PC-3 (cell line): ENCODE measurements at regions not wholly inside any gene's neighbourhood (a gene's known extent, or its start where the extent isn't known, plus 50 kb on each side); places are given as distances from the start of the nearest gene placed in this dataset.
A peak's percentile ranks its signal among the peaks of the same experiment; 100 is the strongest.

Source experiments
- ATAC-seq: fragments of 200-7000 bp; cut with Tn5 transposase; 2 replicates; pipeline ENCODE4 v1.9.1; 2020; ENCODE audit warnings: mild to moderate bottlenecking, moderate library complexity
- BruUV-seq: library from RNA; stranded (reverse); fragments of 400-500 nt; replicated peaks from 2 replicates; lab custom pipeline; 2021; lab: Mats Ljungman, UMichigan
- CTCF ChIA-PET: fragments of 300-600 bp; sonication (Branson Sonifier 250); formaldehyde crosslinking; loops from one replicate; lab custom pipeline; 2022; ENCODE audit warnings: antibody characterized with exemption; lab: Charles Lee
- POLR2A ChIA-PET: fragments of 300-600 bp; sonication (Branson Sonifier 250); formaldehyde crosslinking; loops from one replicate; lab custom pipeline; 2022; ENCODE audit warnings: antibody characterized with exemption; ENCODE audit not compliant: unreplicated experiment; lab: Charles Lee
- DNase-seq: peaks from one replicate; pipeline ENCODE4 v3.0.0-alpha.2; 2015
- H2AFZ ChIP-seq: fragments of 300-600 bp; sonication (generic); 2 replicates; pipeline ENCODE4 v1.6.0; 2016; ENCODE audit warnings: antibody characterized with exemption, low read length
- H3F3A ChIP-seq: fragments of 300-600 bp; sonication (generic); one replicate; pipeline ENCODE4 v1.6.0; 2017; ENCODE audit warnings: antibody characterized with exemption, low read length, control low read depth, mild to moderate bottlenecking; ENCODE audit not compliant: unreplicated experiment
- H3K27ac ChIP-seq: fragments of 300-600 bp; sonication (generic); 2 replicates; pipeline ENCODE4 v1.5.1; 2016; ENCODE audit warnings: mild to moderate bottlenecking, low read length
- H3K27me3 ChIP-seq: fragments of 300-600 bp; sonication (generic); 2 replicates; pipeline ENCODE4 v1.6.1; 2016; ENCODE audit warnings: low read length, mixed read lengths
- H3K36me3 ChIP-seq: fragments of 300-600 bp; sonication (generic); 2 replicates; pipeline ENCODE4 v1.6.1; 2016; ENCODE audit warnings: low read depth, mixed run types, low read length, mixed read lengths
- H3K4me1 ChIP-seq: fragments of 300-600 bp; sonication (generic); 2 replicates; pipeline ENCODE4 v1.5.1; 2016; ENCODE audit warnings: low read length; ENCODE audit not compliant: insufficient read depth
- H3K4me2 ChIP-seq: fragments of 300-600 bp; sonication (generic); 2 replicates; pipeline ENCODE4 v1.6.0; 2016; ENCODE audit warnings: low read length
- H3K4me3 ChIP-seq: fragments of 300-600 bp; sonication (generic); 2 replicates; pipeline ENCODE4 v1.5.1; 2016; ENCODE audit warnings: mild to moderate bottlenecking, low read length, mixed read lengths
- H3K79me2 ChIP-seq: fragments of 300-600 bp; sonication (generic); 2 replicates; pipeline ENCODE4 v1.6.1; 2017; ENCODE audit warnings: low read length, mixed read lengths
- H3K9ac ChIP-seq: fragments of 300-600 bp; sonication (generic); 2 replicates; pipeline ENCODE4 v1.6.0; 2016; ENCODE audit warnings: mild to moderate bottlenecking, low read length
- H3K9me2 ChIP-seq: fragments of 300-600 bp; sonication (generic); replicated peaks from 2 replicates; pipeline ENCODE4 v1.6.1; 2016; ENCODE audit warnings: mixed run types, low read length, mixed read lengths
- H3K9me3 ChIP-seq: fragments of 300-600 bp; sonication (generic); 2 replicates; pipeline ENCODE4 v1.6.1; 2016; ENCODE audit warnings: low read length, mixed read lengths
- H4K20me1 ChIP-seq: fragments of 300-600 bp; sonication (generic); 2 replicates; pipeline ENCODE4 v1.6.1; 2016; ENCODE audit warnings: low read length, mixed read lengths
- CTCF ChIP-seq: fragments of 300-600 bp; sonication (generic); conservative IDR thresholded peaks from 2 replicates; pipeline ENCODE4 v1.5.1; 2017; ENCODE audit warnings: antibody characterized with exemption, low read depth, mild to moderate bottlenecking, low read length
- EZH2 ChIP-seq: fragments of 300-600 bp; sonication (generic); IDR thresholded peaks from one replicate; pipeline ENCODE4 v1.6.1; 2017; ENCODE audit warnings: antibody characterized with exemption, mild to moderate bottlenecking, low read length; ENCODE audit not compliant: unreplicated experiment
- EZH2phosphoT487 ChIP-seq: fragments of 300-600 bp; sonication (generic); IDR thresholded peaks from 2 replicates; pipeline ENCODE4 v1.6.1; 2018; ENCODE audit warnings: mild to moderate bottlenecking, antibody characterized with exemption, low read length, borderline replicate concordance
- intact Hi-C: fragments of 100-400 bp; cut with micrococcal nuclease; formaldehyde crosslinking; loops from 2 replicates; pipeline ENCODE4 v1.9.0; 2023

- Histone ChIP-seq H3K27me3 (no peaks in the 10 kb centered on the region), H3K79me2 (no peaks in the 10 kb centered on the region), H3K9ac (no peak overlapping the region), H3K27ac (no peak overlapping the region), H3K4me3 (no peak overlapping the region), H3F3A (no peaks in the 10 kb centered on the region), H3K4me2 (no peak overlapping the region), H3K36me3 (no peaks in the 10 kb centered on the region), H3K9me2 (no peaks in the 10 kb centered on the region), H3K9me3 (no peaks in the 10 kb centered on the region), H3K4me1 (no peaks in the 10 kb centered on the region), H4K20me1 (no peaks in the 10 kb centered on the region), H2AFZ (no peak overlapping the region)
- ChIA-PET POLR2A (no interaction called here), CTCF (no interaction called here)
- ATAC-seq (no peak), DNase-seq (no peak)
- no TSS peak for BruUV-seq
- intact Hi-C loops = no loop called here
- TF ChIP-seq CTCF = no peak
- no peak for TF ChIP-seq EZH2phosphoT487
- no peak for TF ChIP-seq EZH2
These were observed 56.2 kb upstream of the PEX5L start for GRCh38 chr3:180092889-180093288.

- no peak overlapping the region for H2AFZ ChIP-seq
- ATAC-seq (no peak), DNase-seq (peak; percentile 23)
- no peaks in the 10 kb centered on the region for H3K4me1 ChIP-seq
- BruUV-seq = no TSS peak
- H3K9me2 ChIP-seq = no peaks in the 10 kb centered on the region
- ChIA-PET CTCF (no interaction called here), POLR2A (no interaction called here)
- no peak overlapping the region for H3K27ac ChIP-seq
- no peak overlapping the region for H3K4me3 ChIP-seq
- no peaks in the 10 kb centered on the region for H4K20me1 ChIP-seq
- intact Hi-C loops = no loop called here
- no peaks in the 10 kb centered on the region for H3K27me3 ChIP-seq
- H3K4me2 ChIP-seq = no peak overlapping the region
- H3K9ac ChIP-seq = no peak overlapping the region
- TF ChIP-seq EZH2phosphoT487 (no peak), CTCF (no peak), EZH2 (no peak)
- no peaks in the 10 kb centered on the region for H3K79me2 ChIP-seq
- no peaks in the 10 kb centered on the region for H3K36me3 ChIP-seq
- no peaks in the 10 kb centered on the region for H3F3A ChIP-seq
- no peaks in the 10 kb centered on the region for H3K9me3 ChIP-seq
These were observed 56.8 kb upstream of the PEX5L start for GRCh38 chr3:180093535-180093934.

GRCh38 chr3:180097626-180098025 is 60.9 kb upstream of the PEX5L start:
- DNase-seq = no peak
- Histone ChIP-seq H3K4me2 (no peak overlapping the region), H3K79me2 (no peaks in the 10 kb centered on the region), H3F3A (no peaks in the 10 kb centered on the region), H3K9me3 (no peaks in the 10 kb centered on the region), H3K27me3 (no peaks in the 10 kb centered on the region), H2AFZ (no peak overlapping the region), H3K4me1 (no peaks in the 10 kb centered on the region), H3K27ac (no peak overlapping the region), H3K4me3 (no peak overlapping the region), H3K36me3 (no peaks in the 10 kb centered on the region), H3K9me2 (no peaks in the 10 kb centered on the region), H3K9ac (no peak overlapping the region), H4K20me1 (no peaks in the 10 kb centered on the region)
- BruUV-seq = no TSS peak
- TF ChIP-seq EZH2 (no peak), CTCF (no peak), EZH2phosphoT487 (no peak)
- ChIA-PET POLR2A (no interaction called here), CTCF (no interaction called here)
- intact Hi-C loops = no loop called here
- ATAC-seq = no peak
